ENCODE measurements at regions not wholly inside any gene's neighbourhood (a gene's known extent, or its start where the extent isn't known, plus 50 kb on each side); places are given as distances from the start of the nearest gene placed in this dataset.

DNA sequence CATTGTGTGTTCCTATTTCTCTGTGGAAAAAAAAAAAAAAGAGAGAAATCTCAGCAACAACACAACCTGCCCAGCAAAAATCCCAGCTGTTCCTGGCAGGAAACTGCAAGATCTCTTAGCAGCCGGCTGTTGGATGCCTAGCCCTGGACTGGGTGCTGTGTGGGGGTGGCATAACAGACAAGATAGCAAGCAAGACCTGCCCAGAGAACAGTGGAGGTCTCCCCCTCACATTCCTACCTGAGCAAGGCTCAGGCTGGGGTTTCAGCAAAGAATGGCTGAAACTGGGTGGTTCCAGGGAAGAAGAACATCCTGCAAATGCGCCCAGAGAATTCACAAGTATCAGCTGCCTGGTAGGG, 248.8 kb upstream of the ZMIZ1 start:
- no peak overlapping the region for H3K4me3 ChIP-seq (replicated peaks in 1 of 3)
- no peak overlapping the region for H3K27ac ChIP-seq
- peaks cover 0 to 16% of the 10 kb centered on the region in 2 donors for H3K4me1 ChIP-seq
- TF ChIP-seq, protein P1, sequence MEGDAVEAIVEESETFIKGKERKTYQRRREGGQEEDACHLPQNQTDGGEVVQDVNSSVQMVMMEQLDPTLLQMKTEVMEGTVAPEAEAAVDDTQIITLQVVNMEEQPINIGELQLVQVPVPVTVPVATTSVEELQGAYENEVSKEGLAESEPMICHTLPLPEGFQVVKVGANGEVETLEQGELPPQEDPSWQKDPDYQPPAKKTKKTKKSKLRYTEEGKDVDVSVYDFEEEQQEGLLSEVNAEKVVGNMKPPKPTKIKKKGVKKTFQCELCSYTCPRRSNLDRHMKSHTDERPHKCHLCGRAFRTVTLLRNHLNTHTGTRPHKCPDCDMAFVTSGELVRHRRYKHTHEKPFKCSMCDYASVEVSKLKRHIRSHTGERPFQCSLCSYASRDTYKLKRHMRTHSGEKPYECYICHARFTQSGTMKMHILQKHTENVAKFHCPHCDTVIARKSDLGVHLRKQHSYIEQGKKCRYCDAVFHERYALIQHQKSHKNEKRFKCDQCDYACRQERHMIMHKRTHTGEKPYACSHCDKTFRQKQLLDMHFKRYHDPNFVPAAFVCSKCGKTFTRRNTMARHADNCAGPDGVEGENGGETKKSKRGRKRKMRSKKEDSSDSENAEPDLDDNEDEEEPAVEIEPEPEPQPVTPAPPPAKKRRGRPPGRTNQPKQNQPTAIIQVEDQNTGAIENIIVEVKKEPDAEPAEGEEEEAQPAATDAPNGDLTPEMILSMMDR (IDR thresholded peaks at IDR 0.05) = no peak
- WGBS, 2 donors = 64 to 66% methylated on average over 2 of the region's 2 CpGs
- no peaks in the 10 kb centered on the region for H3K27me3 ChIP-seq
- DNase-seq = no peak
- intact Hi-C loops (cut with DNase I) = no loop called here
- no peaks in the 10 kb centered on the region for H3K9me3 ChIP-seq
- no peaks in the 10 kb centered on the region for H3K36me3 ChIP-seq

GRCh38 chr10:78821052-78821451, 247.7 kb upstream of the ZMIZ1 start:
- intact Hi-C loops (cut with DNase I) = no loop called here
- H3K36me3 ChIP-seq = no peaks in the 10 kb centered on the region
- no peak overlapping the region for H3K27ac ChIP-seq
- WGBS, 2 donors = 84 to 92% methylated on average over 4 of the region's 4 CpGs
- H3K4me3 ChIP-seq (replicated peaks in 1 of 3) = no peak overlapping the region
- DNase-seq = no peak
- peaks cover 0 to 16% of the 10 kb centered on the region in 2 donors for H3K4me1 ChIP-seq
- no peaks in the 10 kb centered on the region for H3K27me3 ChIP-seq
- no peaks in the 10 kb centered on the region for H3K9me3 ChIP-seq
- TF ChIP-seq POLR2A (IDR thresholded peaks at IDR 0.05) = no peak
- TF ChIP-seq, protein P1 (IDR thresholded peaks at IDR 0.05) = no peak

DNA sequence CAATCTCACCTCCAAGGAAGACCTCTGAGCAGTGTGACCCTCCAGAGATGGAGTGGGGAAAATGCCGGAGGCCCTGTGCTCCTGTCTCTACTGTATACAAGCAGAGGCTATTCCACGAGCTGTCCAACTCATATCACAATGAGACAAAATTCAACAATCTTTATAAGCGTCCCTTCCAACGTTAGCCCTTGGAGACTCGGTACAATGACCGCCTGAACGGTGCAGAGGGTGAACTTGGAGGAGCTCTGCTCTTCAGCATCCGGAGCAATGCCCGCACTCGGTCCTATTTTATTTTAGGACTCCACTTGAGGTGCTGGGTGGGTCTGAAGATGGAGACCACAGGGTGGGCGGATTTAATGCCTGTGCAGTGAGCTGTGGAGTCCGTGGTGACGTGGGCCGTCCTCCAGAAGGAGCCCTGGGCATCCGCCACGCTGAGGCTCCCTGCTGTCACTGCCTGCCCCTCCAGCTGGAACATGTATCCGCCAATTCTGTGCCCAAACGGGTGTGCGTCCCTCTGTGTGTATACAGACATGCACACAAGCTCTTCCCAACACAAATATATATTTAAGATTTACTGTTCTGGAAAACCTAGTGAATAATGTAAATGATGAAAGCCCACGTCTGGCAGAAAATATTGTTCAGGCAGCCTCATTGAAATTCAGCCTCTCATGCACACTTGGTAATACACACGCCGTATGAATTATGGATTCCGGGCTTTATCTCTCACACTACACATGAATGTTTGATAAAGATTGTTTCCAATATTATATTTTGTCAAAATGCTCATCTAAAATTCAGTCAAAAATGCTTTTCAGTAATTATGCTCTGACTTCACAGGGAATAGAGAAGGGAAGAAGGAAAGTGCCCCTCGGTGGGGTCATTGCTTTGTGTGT, 239.9 kb upstream of the ZMIZ1 start:
- intact Hi-C loops (cut with DNase I) = no loop called here
- no peaks in the 10 kb centered on the region for H3K36me3 ChIP-seq
- no peaks in the 10 kb centered on the region for H3K9me3 ChIP-seq
- H3K4me1 ChIP-seq = no peaks in the 10 kb centered on the region
- WGBS, 2 donors = 80 to 86% methylated on average over 23 to 24 of the region's 24 CpGs
- no peaks in the 10 kb centered on the region for H3K27me3 ChIP-seq
- no peak overlapping the region for H3K4me3 ChIP-seq (replicated peaks in 1 of 3)
- TF ChIP-seq POLR2A (IDR thresholded peaks at IDR 0.05) = no peak
- TF ChIP-seq, protein P1 (IDR thresholded peaks at IDR 0.05) = no peak
- H3K27ac ChIP-seq = no peak overlapping the region
- no peak for DNase-seq

DNA sequence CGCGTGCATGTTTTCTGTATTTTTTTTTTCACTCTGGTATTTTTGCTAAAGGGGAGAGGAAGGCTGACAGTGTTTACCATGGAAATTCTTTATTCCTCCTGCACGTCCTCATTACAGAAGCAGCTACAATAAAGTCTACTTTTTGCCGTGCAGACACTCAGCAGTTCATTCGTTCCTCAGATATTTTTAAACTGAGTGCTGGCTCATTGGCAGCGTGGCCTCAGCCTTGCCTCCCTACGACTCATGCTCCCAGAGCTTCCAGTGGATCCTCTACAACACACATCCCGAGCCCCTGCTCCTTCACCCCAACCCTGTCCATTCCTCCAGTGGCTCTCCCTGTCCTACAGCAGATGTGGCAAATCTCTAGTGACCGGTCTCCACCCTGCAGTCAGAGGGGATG, 239.2 kb upstream of the ZMIZ1 start:
- intact Hi-C loops (cut with DNase I) = no loop called here
- Histone ChIP-seq H3K27me3 (no peaks in the 10 kb centered on the region), H3K4me1 (no peaks in the 10 kb centered on the region), H3K36me3 (no peaks in the 10 kb centered on the region), H3K9me3 (no peaks in the 10 kb centered on the region), H3K27ac (no peak overlapping the region), H3K4me3 (replicated peaks in 1 of 3) (no peak overlapping the region)
- WGBS, 2 donors = 68 to 81% methylated on average over 9 of the region's 9 CpGs
- DNase-seq = no peak
- TF ChIP-seq, protein P1 (IDR thresholded peaks at IDR 0.05) = no peak

DNA sequence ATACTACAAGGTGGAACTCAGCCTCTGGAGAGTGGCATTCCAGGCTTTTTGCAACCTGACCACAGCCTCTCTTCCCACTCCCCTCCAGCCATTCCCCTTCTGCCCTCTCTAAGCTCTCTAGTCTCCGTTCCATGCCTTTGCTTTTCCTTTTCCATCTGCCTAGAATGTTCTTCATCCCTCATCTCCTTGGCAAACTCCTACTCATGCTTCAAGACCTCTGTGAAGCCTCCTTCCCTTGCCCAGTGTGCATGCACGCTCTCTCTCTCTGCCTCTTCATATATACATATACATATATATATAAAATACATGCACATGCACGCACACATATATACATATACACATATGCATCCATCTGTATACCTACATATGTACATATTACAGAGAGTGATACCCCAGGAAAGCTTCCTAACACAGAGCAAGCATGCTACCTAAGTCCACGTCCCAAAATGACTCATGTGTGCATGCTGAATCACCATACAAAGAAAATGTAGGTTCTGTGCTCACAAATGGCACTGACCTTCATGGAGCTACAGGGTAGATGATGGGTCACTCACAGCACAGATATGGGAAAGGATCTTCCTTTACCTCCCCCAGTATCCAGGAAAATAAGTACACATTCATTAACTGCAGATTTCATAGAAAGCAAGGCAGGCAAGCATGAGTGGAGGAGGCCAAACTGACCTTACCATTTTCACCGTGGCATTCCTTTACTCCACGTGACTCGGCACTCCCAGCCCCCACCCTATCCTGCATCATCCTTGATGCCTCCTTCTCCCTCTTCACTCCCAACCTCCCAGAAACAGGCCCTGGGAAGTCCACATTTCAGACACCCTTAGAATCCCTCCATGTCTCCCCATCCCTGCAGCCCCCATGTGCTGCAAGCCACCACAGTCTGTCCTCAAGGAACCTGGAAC, 238.4 kb upstream of the ZMIZ1 start:
- H3K36me3 ChIP-seq = no peaks in the 10 kb centered on the region
- H3K9me3 ChIP-seq = no peaks in the 10 kb centered on the region
- DNase-seq = no peak
- H3K27me3 ChIP-seq = no peaks in the 10 kb centered on the region
- TF ChIP-seq POLR2A (IDR thresholded peaks at IDR 0.05) = no peak
- TF ChIP-seq, protein P1 (IDR thresholded peaks at IDR 0.05) = no peak
- 67 to 70% methylated on average over 7 of the region's 7 CpGs for WGBS, 2 donors
- intact Hi-C loops (cut with DNase I) = no loop called here
- no peaks in the 10 kb centered on the region for H3K4me1 ChIP-seq
- H3K4me3 ChIP-seq (replicated peaks in 1 of 3) = no peak overlapping the region
- no peak overlapping the region for H3K27ac ChIP-seq

Measured in thyroid gland (tissue), 4 donors.